ENCODE measurements at regions not wholly inside any gene's neighbourhood (a gene's known extent, or its start where the extent isn't known, plus 50 kb on each side); places are given as distances from the start of the nearest gene placed in this dataset.
"Not testable (repeated sequence)": the region's sequence is repeated elsewhere in the genome, so short reads cannot be mapped to it uniquely, and the experiment has no call there.

- DNase-seq: no peak
- H3K27me3 ChIP-seq: no peaks in the 10 kb centered on the region
- H3K9me3 ChIP-seq: peaks cover 6% of the 10 kb centered on the region; the same call in 1 of the 2 replicates
- H3K36me3 ChIP-seq: no peaks in the 10 kb centered on the region
- no peak for TF ChIP-seq CTCF (IDR thresholded peaks at IDR 0.05; ENCODE audit: low read depth, low read length)
- no peak overlapping the region for H3K4me3 ChIP-seq (ENCODE audit: low read depth, low read length)
- peaks cover 15% of the 10 kb centered on the region for H3K4me1 ChIP-seq
Observed at GRCh38 chr3:69660631-69661030, 78.6 kb upstream of the MITF start.

DNA sequence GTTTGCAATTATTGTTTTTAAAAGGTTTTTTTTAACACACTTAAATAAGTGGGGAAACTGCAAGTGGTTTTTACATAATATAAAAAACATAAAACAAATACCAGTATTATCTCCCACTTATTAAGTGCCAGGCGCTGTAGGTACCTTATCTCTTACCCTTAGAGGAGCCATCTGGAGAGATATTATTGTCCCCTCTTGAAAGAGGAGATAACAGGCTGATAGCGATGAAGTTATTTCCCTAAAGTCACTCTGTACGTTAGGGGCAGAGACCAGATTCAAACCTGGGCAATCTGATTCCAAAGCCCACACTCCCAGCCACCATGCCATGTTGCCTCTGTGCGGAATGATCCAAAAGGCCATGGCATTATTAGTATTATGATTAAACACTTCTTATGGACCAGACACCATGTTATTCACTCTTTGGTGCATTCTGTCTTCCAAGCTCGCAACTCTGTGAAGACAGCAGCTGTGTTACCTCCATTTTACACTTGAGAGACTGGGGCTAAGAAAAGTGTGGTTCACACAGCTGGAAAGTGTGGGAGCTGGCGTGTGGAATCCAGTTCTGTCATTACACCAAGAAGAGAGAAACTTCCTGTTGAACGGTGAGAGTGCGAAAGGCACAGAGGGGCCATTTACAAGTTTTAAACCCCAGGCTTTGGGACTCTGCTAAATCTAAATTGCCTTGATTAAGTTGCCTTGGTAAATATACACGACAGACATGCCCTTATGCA lies 79.9 kb upstream of the MITF start:
- Histone ChIP-seq H3K27me3 (no peaks in the 10 kb centered on the region), H3K36me3 (no peaks in the 10 kb centered on the region), H3K4me1 (peaks cover 9% of the 10 kb centered on the region), H3K9me3 (peaks cover 6% of the 10 kb centered on the region; the same call in 1 of the 2 replicates), H3K4me3 (ENCODE audit: low read depth, low read length) (no peak overlapping the region)
- TF ChIP-seq CTCF (IDR thresholded peaks at IDR 0.05; ENCODE audit: low read depth, low read length): no peak
- DNase-seq: no peak

- no peak for TF ChIP-seq CTCF (IDR thresholded peaks at IDR 0.05; ENCODE audit: low read depth, low read length)
- Histone ChIP-seq H3K36me3 (no peaks in the 10 kb centered on the region), H3K4me1 (peaks cover 9% of the 10 kb centered on the region), H3K4me3 (ENCODE audit: low read depth, low read length) (no peak overlapping the region), H3K27me3 (no peaks in the 10 kb centered on the region), H3K9me3 (peaks cover 6% of the 10 kb centered on the region; the same call in 1 of the 2 replicates)
- no peak for DNase-seq
Observed at GRCh38 chr3:69658514-69659140, 80.6 kb upstream of the MITF start.

GRCh38 chr3:69657030-69657429 lies 82.2 kb upstream of the MITF start:
- H3K36me3 ChIP-seq; H3K9me3 ChIP-seq; DNase-seq; H3K4me1 ChIP-seq; H3K4me3 ChIP-seq (ENCODE audit: low read depth, low read length); H3K27me3 ChIP-seq: not testable (repeated sequence)

DNA sequence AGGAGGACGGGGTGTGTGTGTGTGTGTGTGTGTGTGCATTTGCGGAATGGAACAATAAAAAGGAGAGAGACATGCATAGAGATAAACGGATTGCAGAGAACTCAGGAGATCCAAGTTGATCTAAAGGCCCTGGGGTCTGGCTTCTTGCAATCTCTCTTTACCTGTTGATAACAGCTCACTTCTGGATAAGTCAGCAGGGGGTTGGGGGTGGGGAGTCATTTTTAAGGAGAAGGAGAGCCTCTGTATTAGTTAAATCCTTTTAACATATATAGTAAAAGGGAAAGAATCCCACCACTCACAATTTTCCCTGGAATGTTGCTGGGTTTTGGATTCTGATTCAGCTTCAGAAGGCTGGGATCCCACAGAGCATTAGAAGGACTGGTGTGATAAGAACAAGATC lies 87.5 kb upstream of the MITF start:
- Histone ChIP-seq H3K4me3 (ENCODE audit: low read depth, low read length) (no peak overlapping the region), H3K9me3 (no peaks in the 10 kb centered on the region), H3K36me3 (no peaks in the 10 kb centered on the region), H3K27me3 (no peaks in the 10 kb centered on the region), H3K4me1 (no peaks in the 10 kb centered on the region)
- DNase-seq: no peak
- no peak for TF ChIP-seq CTCF (IDR thresholded peaks at IDR 0.05; ENCODE audit: low read depth, low read length)

DNA sequence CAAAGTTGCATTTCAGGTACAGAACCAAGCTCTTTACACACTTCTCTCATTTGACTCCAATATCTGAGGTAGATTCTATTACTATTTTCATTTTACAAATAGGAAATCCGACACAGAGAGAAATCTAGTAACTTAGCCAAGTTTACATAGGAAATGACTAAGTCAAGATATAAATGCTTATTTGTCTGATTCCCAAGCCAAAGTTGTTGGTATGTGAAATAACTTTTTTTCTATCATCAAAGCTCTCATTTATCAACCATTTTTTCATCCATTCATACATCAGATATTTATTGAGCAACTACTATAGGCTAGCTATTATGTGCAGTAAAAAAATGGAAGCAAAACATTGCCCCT lies 89.2 kb upstream of the MITF start:
- no peaks in the 10 kb centered on the region for H3K4me1 ChIP-seq
- no peak for DNase-seq
- TF ChIP-seq CTCF (IDR thresholded peaks at IDR 0.05; ENCODE audit: low read depth, low read length): no peak

More for the DNA sequence above, 89.2 kb upstream of the MITF start:
- H3K4me3 ChIP-seq (ENCODE audit: low read depth, low read length): no peak overlapping the region
- no peaks in the 10 kb centered on the region for H3K27me3 ChIP-seq
- H3K36me3 ChIP-seq: no peaks in the 10 kb centered on the region
- H3K9me3 ChIP-seq: no peaks in the 10 kb centered on the region

All from BE2C (cell line).